ENCODE measurements at regions not wholly inside any gene's neighbourhood (a gene's known extent, or its start where the extent isn't known, plus 50 kb on each side); places are given as distances from the start of the nearest gene placed in this dataset.

GRCh38 chr2:225158360-225158759 is 116.1 kb upstream of the DOCK10 start:
- no peak for TF ChIP-seq CTCF (conservative IDR thresholded peaks at IDR 0.05)

GRCh38 chr2:225156853-225157451 is 114.7 kb upstream of the DOCK10 start:
- TF ChIP-seq CTCF (conservative IDR thresholded peaks at IDR 0.05) = no peak
- no peak overlapping the region for H3K27ac ChIP-seq

More at GRCh38 chr2:225158360-225158759, 116.1 kb upstream of the DOCK10 start:
- H3K27ac ChIP-seq = no peak overlapping the region

GRCh38 chr2:225140723-225141122 is 98.5 kb upstream of the DOCK10 start:
- H3K27ac ChIP-seq = no peak overlapping the region
- TF ChIP-seq CTCF (conservative IDR thresholded peaks at IDR 0.05) = no peak

GRCh38 chr2:225137971-225138370 is 95.7 kb upstream of the DOCK10 start:
- TF ChIP-seq CTCF (conservative IDR thresholded peaks at IDR 0.05) = no peak
- no peak overlapping the region for H3K27ac ChIP-seq

GRCh38 chr2:225136552-225136951 is 94.3 kb upstream of the DOCK10 start:
- no peak overlapping the region for H3K27ac ChIP-seq
- TF ChIP-seq CTCF (conservative IDR thresholded peaks at IDR 0.05) = no peak

- no peak for TF ChIP-seq CTCF (conservative IDR thresholded peaks at IDR 0.05)
- H3K27ac ChIP-seq = no peak overlapping the region
Observed at GRCh38 chr2:225131898-225132297, 89.6 kb upstream of the DOCK10 start.

- no peak overlapping the region for H3K27ac ChIP-seq
- TF ChIP-seq CTCF (conservative IDR thresholded peaks at IDR 0.05) = no peak
Observed at GRCh38 chr2:225130093-225130492, 87.8 kb upstream of the DOCK10 start.

All from VCaP (cell line).